Uterus (tissue), 2 donors: ENCODE measurements at regions not wholly inside any gene's neighbourhood (a gene's known extent, or its start where the extent isn't known, plus 50 kb on each side); places are given as distances from the start of the nearest gene placed in this dataset.

Experiments
- CTCF ChIP-seq, 4 experiments: fragments of 200-600 bp in 2 of 4; fragments of 450-650 bp in 2 of 4; sonication (generic) in 2 of 4; IDR thresholded peaks; one replicate each; pipeline ENCODE4 v1.5.1; 2016 to 2019; ENCODE audit warnings: antibody characterized with exemption in 4 of 4, mild to moderate bottlenecking in 2 of 4, moderate library complexity in 1 of 4
- POLR2A ChIP-seq, 2 donors: fragments of 450-650 bp; IDR thresholded peaks; one replicate each; pipeline ENCODE4 v1.6.1; 2016; ENCODE audit warnings: antibody characterized with exemption in 2 of 2, mild to moderate bottlenecking in 1 of 2, moderate library complexity in 1 of 2

- TF ChIP-seq CTCF (IDR thresholded peaks at IDR 0.05): no peak
- TF ChIP-seq POLR2A (IDR thresholded peaks at IDR 0.05): no peak
Measured at GRCh38 chr10:123415523-123415922, 250.6 kb upstream of the GPR26 start.
